A549 (cell line): ENCODE measurements at regions not wholly inside any gene's neighbourhood (a gene's known extent, or its start where the extent isn't known, plus 50 kb on each side); places are given as distances from the start of the nearest gene placed in this dataset.

Experiments
- CBX2 ChIP-seq: fragments of 200-600 bp; sonication (generic); IDR thresholded peaks from 2 replicates; pipeline ENCODE4 v1.6.1; 2016; ENCODE audit warnings: low read depth, mild to moderate bottlenecking, borderline replicate concordance
- CHD2 ChIP-seq: fragments of 150-350 bp; IDR thresholded peaks from 2 replicates; pipeline ENCODE4 v1.6.1; 2014; ENCODE audit warnings: low read length; ENCODE audit not compliant: partially characterized antibody
- EP300 ChIP-seq, 2 experiments: fragments of >200 bp; sonication (Bioruptor Twin); formaldehyde crosslinking; IDR thresholded peaks; 2 replicates in 1 of 2; 3 replicates in 1 of 2; pipeline ENCODE4 v1.6.1; 2016 to 2017
- JUN ChIP-seq, 2 experiments: fragments of >200 bp; sonication (Bioruptor Twin); formaldehyde crosslinking; IDR thresholded peaks; 2 replicates in 1 of 2; 3 replicates in 1 of 2; pipeline ENCODE4 v1.6.1; 2016 to 2017
- MYC ChIP-seq: IDR thresholded peaks from 2 replicates; pipeline ENCODE4 v1.6.1; 2012; ENCODE audit warnings: mild to moderate bottlenecking, inconsistent platforms, low read length, improper control_type of control experiment, borderline replicate concordance
- PHF8 ChIP-seq: fragments of 200-600 bp; sonication (generic); IDR thresholded peaks from 2 replicates; pipeline ENCODE4 v1.6.1; 2016; ENCODE audit warnings: low read depth, mild to moderate bottlenecking, antibody characterized with exemption, moderate library complexity, borderline replicate concordance
- POLR2A ChIP-seq: IDR thresholded peaks from 2 replicates; pipeline ENCODE4 v1.6.1; 2012; ENCODE audit warnings: mild to moderate bottlenecking, low read length
- RCOR1 ChIP-seq: fragments of 150-350 bp; IDR thresholded peaks from 2 replicates; pipeline ENCODE4 v1.6.1; 2014; ENCODE audit warnings: antibody characterized with exemption, low read length, low read depth
- SMC3 ChIP-seq: fragments of >200 bp; sonication (Bioruptor Twin); formaldehyde crosslinking; IDR thresholded peaks from 3 replicates; pipeline ENCODE4 v1.6.1; 2018; ENCODE audit warnings: inconsistent platforms
- ZNF302 ChIP-seq: fragments of 250-450 bp; sonication (Bioruptor Pico); IDR thresholded peaks from 2 replicates; pipeline ENCODE4 v1.9.0; 2021; ENCODE audit warnings: inconsistent platforms, mild to moderate bottlenecking, moderate library complexity
- TF ChIP-seq, protein P1 (sequence below): fragments of >200 bp; sonication (Bioruptor Twin); formaldehyde crosslinking; IDR thresholded peaks from 3 replicates; pipeline ENCODE4 v1.5.1; 2016
- TF ChIP-seq, protein P2 (sequence below): fragments of >200 bp; sonication (Bioruptor Twin); formaldehyde crosslinking; IDR thresholded peaks from 2 replicates; pipeline ENCODE4 v1.6.1; 2016
- TF ChIP-seq, protein P3 (sequence below): fragments of 200-600 bp; sonication (generic); IDR thresholded peaks from 2 replicates; pipeline ENCODE4 v1.6.1; 2016; ENCODE audit warnings: antibody characterized with exemption, mild to moderate bottlenecking, moderate library complexity
- TF ChIP-seq, protein P4 (sequence below): fragments of 250-450 bp; sonication (Bioruptor Pico); IDR thresholded peaks from 2 replicates; pipeline ENCODE4 v1.5.0; 2021; ENCODE audit warnings: mild to moderate bottlenecking, moderate library complexity, borderline replicate concordance

DNA sequence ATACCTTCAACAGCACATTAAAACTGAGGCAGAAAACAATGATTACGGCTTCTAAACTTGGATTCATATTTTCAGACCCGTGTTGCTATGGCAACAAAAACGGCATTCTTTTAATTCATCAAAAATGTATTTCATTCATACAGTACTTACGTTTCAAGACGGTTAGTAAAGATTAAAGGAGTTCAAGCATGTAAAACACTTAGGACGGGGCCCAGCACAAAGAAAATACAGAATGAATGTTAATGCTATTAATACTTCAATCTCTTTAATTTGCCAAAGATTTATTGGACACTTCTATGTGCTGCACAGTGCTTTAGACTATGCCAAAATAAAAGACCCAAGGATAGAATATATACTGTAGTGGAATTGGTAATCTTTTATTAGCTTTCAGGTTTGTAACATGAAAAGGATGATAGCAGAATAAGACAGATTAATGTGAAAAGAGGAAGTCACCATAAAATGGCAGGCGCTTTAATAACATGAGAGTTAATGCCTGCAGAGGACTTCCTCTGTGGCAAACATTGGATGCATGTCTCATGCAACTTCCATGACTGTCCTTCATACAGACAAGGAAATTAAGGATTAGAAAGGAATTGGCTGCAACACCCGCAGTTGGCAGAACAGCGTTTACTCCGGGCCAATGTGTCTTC lies 201.6 kb upstream of the KLF6 start:
- TF ChIP-seq MYC (no peak), EP300 (IDR thresholded peaks at IDR 0.05) (no peak), ZNF302 (CRISPR knock-in tag) (no peak), PHF8 (no peak), RCOR1 (no peak), SMC3 (no peak), CBX2 (no peak), CHD2 (no peak), POLR2A (no peak), JUN (IDR thresholded peaks at IDR 0.05) (no peak)
- TF ChIP-seq, protein P1, sequence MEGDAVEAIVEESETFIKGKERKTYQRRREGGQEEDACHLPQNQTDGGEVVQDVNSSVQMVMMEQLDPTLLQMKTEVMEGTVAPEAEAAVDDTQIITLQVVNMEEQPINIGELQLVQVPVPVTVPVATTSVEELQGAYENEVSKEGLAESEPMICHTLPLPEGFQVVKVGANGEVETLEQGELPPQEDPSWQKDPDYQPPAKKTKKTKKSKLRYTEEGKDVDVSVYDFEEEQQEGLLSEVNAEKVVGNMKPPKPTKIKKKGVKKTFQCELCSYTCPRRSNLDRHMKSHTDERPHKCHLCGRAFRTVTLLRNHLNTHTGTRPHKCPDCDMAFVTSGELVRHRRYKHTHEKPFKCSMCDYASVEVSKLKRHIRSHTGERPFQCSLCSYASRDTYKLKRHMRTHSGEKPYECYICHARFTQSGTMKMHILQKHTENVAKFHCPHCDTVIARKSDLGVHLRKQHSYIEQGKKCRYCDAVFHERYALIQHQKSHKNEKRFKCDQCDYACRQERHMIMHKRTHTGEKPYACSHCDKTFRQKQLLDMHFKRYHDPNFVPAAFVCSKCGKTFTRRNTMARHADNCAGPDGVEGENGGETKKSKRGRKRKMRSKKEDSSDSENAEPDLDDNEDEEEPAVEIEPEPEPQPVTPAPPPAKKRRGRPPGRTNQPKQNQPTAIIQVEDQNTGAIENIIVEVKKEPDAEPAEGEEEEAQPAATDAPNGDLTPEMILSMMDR: no peak
- TF ChIP-seq, protein P2, sequence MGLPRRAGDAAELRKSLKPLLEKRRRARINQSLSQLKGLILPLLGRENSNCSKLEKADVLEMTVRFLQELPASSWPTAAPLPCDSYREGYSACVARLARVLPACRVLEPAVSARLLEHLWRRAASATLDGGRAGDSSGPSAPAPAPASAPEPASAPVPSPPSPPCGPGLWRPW: no peak
- TF ChIP-seq, protein P3, sequence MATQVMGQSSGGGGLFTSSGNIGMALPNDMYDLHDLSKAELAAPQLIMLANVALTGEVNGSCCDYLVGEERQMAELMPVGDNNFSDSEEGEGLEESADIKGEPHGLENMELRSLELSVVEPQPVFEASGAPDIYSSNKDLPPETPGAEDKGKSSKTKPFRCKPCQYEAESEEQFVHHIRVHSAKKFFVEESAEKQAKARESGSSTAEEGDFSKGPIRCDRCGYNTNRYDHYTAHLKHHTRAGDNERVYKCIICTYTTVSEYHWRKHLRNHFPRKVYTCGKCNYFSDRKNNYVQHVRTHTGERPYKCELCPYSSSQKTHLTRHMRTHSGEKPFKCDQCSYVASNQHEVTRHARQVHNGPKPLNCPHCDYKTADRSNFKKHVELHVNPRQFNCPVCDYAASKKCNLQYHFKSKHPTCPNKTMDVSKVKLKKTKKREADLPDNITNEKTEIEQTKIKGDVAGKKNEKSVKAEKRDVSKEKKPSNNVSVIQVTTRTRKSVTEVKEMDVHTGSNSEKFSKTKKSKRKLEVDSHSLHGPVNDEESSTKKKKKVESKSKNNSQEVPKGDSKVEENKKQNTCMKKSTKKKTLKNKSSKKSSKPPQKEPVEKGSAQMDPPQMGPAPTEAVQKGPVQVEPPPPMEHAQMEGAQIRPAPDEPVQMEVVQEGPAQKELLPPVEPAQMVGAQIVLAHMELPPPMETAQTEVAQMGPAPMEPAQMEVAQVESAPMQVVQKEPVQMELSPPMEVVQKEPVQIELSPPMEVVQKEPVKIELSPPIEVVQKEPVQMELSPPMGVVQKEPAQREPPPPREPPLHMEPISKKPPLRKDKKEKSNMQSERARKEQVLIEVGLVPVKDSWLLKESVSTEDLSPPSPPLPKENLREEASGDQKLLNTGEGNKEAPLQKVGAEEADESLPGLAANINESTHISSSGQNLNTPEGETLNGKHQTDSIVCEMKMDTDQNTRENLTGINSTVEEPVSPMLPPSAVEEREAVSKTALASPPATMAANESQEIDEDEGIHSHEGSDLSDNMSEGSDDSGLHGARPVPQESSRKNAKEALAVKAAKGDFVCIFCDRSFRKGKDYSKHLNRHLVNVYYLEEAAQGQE: no peak
- TF ChIP-seq, protein P4, sequence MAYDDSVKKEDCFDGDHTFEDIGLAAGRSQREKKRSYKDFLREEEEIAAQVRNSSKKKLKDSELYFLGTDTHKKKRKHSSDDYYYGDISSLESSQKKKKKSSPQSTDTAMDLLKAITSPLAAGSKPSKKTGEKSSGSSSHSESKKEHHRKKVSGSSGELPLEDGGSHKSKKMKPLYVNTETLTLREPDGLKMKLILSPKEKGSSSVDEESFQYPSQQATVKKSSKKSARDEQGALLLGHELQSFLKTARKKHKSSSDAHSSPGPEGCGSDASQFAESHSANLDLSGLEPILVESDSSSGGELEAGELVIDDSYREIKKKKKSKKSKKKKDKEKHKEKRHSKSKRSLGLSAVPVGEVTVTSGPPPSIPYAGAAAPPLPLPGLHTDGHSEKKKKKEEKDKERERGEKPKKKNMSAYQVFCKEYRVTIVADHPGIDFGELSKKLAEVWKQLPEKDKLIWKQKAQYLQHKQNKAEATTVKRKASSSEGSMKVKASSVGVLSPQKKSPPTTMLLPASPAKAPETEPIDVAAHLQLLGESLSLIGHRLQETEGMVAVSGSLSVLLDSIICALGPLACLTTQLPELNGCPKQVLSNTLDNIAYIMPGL: no peak
